ENCODE measurements at regions not wholly inside any gene's neighbourhood (a gene's known extent, or its start where the extent isn't known, plus 50 kb on each side); places are given as distances from the start of the nearest gene placed in this dataset.

DNA sequence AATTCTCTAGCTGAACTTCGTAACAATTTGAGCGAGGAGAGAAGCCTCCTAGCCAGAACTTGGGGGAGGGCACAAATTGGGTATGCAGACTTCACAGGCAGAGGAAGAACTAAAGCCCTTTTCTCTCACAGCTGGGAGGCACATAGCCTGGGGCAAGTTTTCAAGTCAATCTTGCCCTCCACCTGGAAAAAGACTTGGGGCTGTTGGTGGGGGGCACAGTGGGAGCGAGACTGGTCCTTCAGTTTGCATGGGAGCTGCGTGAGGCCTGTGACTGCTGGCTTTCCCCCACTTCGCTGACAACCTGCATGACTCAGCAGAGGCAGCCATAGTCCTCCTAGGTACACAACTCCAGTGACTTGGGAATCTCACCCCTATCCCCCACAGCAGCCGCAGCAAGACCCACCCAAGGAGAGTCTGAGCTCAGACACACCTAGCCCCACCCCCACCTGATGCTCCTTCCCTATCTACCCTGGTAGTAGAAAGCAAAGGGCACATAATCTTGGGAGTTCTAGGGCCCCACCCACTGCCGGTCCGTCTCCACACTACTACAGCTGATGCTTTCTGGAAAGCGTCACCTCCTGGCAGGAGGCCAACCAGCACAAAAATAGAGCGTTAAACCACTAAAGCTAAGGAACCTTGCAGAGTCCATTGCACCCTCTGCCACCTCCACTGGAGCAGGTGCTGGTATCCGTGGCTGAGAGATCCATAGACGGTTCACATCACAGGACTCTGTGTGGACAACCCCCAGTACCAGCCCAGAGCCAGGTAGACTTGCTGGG is 160.8 kb downstream of the CBLL2 start:
- ATAC-seq (ENCODE audit: low FRiP score) (no peak), DNase-seq (peak in 1 of 2 donors; percentile 49)
- no peaks in the 10 kb centered on the region for H3K4me1 ChIP-seq (ENCODE audit: control insufficient read depth in 1 of 2, insufficient read depth in 2 of 2, low read length in 2 of 2)
- H3K9me3 ChIP-seq (ENCODE audit: control insufficient read depth, low read length) = no peaks in the 10 kb centered on the region
- H3K27me3 ChIP-seq (ENCODE audit: control insufficient read depth in 1 of 2, insufficient read depth in 2 of 2, low read length in 1 of 2) = peaks cover 0 to 2% of the 10 kb centered on the region in 2 donors
- no peaks in the 10 kb centered on the region for H3K36me3 ChIP-seq (ENCODE audit: control insufficient read depth in 1 of 2, insufficient read depth in 2 of 2, low read length in 1 of 2)
- H3K27ac ChIP-seq (ENCODE audit: low read depth in 1 of 2, low read length in 2 of 2) = no peak overlapping the region
- no peak overlapping the region for H3K4me3 ChIP-seq (ENCODE audit: low read length in 2 of 2)
- intact Hi-C loops (cut with DNase I) = no loop called here
- 47 to 50% methylated on average over 12 of the region's 12 CpGs for WGBS, 2 donors

DNA sequence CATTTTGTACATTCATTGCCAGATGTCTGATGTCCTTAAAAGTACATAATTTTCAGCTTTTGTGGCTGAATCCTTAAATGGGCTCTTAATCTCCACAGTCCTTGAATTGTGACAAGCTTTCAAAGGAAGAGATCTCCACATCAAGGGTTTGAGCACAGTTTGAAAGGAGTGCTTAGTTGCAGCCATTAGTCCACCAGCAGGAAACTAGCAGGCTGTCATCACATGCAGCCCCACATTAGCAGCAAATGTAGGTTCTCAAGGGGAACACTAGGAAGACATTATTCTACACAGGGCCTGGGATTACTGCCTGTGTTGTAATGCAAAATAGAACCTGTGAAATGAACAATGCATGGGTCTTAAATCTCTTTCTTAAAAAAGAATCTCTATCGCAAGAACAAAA is 173.2 kb downstream of the CBLL2 start:
- Histone ChIP-seq H3K36me3 (ENCODE audit: control insufficient read depth in 1 of 2, insufficient read depth in 2 of 2, low read length in 1 of 2) (no peaks in the 10 kb centered on the region), H3K27ac (ENCODE audit: low read depth in 1 of 2, low read length in 2 of 2) (no peak overlapping the region), H3K4me1 (ENCODE audit: control insufficient read depth in 1 of 2, insufficient read depth in 2 of 2, low read length in 2 of 2) (no peaks in the 10 kb centered on the region), H3K9me3 (ENCODE audit: control insufficient read depth, low read length) (no peaks in the 10 kb centered on the region), H3K4me3 (ENCODE audit: low read length in 2 of 2) (no peak overlapping the region), H3K27me3 (ENCODE audit: control insufficient read depth in 1 of 2, insufficient read depth in 2 of 2, low read length in 1 of 2) (no peaks in the 10 kb centered on the region)
- intact Hi-C loops (cut with DNase I) = no loop called here
- DNase-seq = no peak
- no peak for ATAC-seq (ENCODE audit: low FRiP score)
- 79 to 89% methylated on average over 1 of the region's 1 CpG for WGBS, 2 donors

DNA sequence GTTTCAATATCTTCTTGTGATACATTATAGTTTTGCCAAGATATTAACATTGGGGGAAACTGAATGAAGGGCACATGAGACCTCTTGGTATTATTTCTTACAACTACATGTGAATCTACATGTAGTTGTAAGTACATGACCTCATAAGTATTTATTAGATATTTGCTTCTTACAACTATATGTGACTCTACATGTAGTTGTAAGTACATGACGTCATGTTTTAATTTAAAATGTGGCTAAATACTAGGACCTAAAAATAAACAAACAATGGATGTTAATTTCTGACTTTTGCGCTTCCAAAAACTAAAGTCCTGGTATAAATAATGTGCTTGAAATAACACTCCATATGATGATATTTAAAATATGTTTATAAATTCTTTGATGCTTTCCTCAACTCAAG is 190.2 kb downstream of the CBLL2 start:
- WGBS, 2 donors = 79 to 97% methylated on average over 2 of the region's 2 CpGs
- Histone ChIP-seq H3K27ac (ENCODE audit: low read depth in 1 of 2, low read length in 2 of 2) (no peak overlapping the region), H3K27me3 (ENCODE audit: control insufficient read depth in 1 of 2, insufficient read depth in 2 of 2, low read length in 1 of 2) (no peaks in the 10 kb centered on the region), H3K4me1 (ENCODE audit: control insufficient read depth in 1 of 2, insufficient read depth in 2 of 2, low read length in 2 of 2) (no peaks in the 10 kb centered on the region), H3K36me3 (ENCODE audit: control insufficient read depth in 1 of 2, insufficient read depth in 2 of 2, low read length in 1 of 2) (no peaks in the 10 kb centered on the region), H3K9me3 (ENCODE audit: control insufficient read depth, low read length) (no peaks in the 10 kb centered on the region), H3K4me3 (ENCODE audit: low read length in 2 of 2) (no peak overlapping the region)
- intact Hi-C loops (cut with DNase I) = no loop called here
- no peak for ATAC-seq (ENCODE audit: low FRiP score)
- no peak for DNase-seq

DNA sequence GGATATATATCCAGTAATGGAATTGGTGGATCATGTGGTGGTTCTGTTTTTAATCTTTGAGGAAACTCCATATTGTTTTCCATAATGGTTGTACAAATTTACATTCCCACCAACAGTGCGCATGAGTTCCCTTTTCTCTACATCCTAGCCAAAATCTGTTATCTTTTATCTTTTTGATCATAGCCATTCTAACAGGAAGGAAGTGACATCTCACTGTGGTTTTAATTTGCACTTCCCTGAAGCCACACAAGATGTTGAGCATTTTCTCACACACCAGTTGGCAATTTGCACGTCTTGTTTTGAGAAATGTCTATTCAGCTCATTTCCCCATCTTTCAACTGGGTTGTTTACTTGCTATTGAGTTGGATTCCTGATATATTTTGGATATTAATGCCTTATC is 194.9 kb downstream of the CBLL2 start:
- H3K27ac ChIP-seq (ENCODE audit: low read depth in 1 of 2, low read length in 2 of 2) = no peak overlapping the region
- 72 to 82% methylated on average over 2 of the region's 2 CpGs for WGBS, 2 donors
- H3K4me1 ChIP-seq (ENCODE audit: control insufficient read depth in 1 of 2, insufficient read depth in 2 of 2, low read length in 2 of 2) = no peaks in the 10 kb centered on the region
- no peak overlapping the region for H3K4me3 ChIP-seq (ENCODE audit: low read length in 2 of 2)
- no peaks in the 10 kb centered on the region for H3K36me3 ChIP-seq (ENCODE audit: control insufficient read depth in 1 of 2, insufficient read depth in 2 of 2, low read length in 1 of 2)
- intact Hi-C loops (cut with DNase I) = no loop called here
- no peaks in the 10 kb centered on the region for H3K27me3 ChIP-seq (ENCODE audit: control insufficient read depth in 1 of 2, insufficient read depth in 2 of 2, low read length in 1 of 2)
- ATAC-seq (ENCODE audit: low FRiP score) (no peak), DNase-seq (no peak)
- H3K9me3 ChIP-seq (ENCODE audit: control insufficient read depth, low read length) = peaks cover 1% of the 10 kb centered on the region

DNA sequence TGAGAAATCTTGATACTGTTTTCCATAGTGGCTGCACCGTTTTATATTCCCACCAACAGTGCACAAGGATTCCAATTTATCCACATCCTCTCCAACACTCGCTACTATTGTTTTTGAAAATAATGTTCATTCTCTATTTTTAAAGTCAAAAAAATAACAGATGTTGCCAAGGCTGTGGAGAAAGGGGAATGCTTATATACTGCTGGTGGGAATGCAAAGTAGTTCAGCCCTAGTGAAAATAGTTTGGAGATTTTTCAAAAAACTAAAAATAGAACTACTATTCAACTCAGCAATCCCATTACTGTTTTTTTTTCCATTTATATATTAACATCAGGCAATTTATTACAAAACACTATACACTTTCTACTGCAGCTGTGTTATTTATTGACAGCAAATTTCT is 208.7 kb downstream of the CBLL2 start:
- DNase-seq (no peak), ATAC-seq (ENCODE audit: low FRiP score) (no peak)
- no peaks in the 10 kb centered on the region for H3K36me3 ChIP-seq (ENCODE audit: control insufficient read depth in 1 of 2, insufficient read depth in 2 of 2, low read length in 1 of 2)
- intact Hi-C loops (cut with DNase I) = no loop called here
- no peaks in the 10 kb centered on the region for H3K4me1 ChIP-seq (ENCODE audit: control insufficient read depth in 1 of 2, insufficient read depth in 2 of 2, low read length in 2 of 2)
- H3K9me3 ChIP-seq (ENCODE audit: control insufficient read depth, low read length) = no peaks in the 10 kb centered on the region
- no peaks in the 10 kb centered on the region for H3K27me3 ChIP-seq (ENCODE audit: control insufficient read depth in 1 of 2, insufficient read depth in 2 of 2, low read length in 1 of 2)
- no peak overlapping the region for H3K27ac ChIP-seq (ENCODE audit: low read depth in 1 of 2, low read length in 2 of 2)
- H3K4me3 ChIP-seq (ENCODE audit: low read length in 2 of 2) = no peak overlapping the region
- 4 to 8% methylated on average over 2 of the region's 2 CpGs for WGBS, 2 donors

DNA sequence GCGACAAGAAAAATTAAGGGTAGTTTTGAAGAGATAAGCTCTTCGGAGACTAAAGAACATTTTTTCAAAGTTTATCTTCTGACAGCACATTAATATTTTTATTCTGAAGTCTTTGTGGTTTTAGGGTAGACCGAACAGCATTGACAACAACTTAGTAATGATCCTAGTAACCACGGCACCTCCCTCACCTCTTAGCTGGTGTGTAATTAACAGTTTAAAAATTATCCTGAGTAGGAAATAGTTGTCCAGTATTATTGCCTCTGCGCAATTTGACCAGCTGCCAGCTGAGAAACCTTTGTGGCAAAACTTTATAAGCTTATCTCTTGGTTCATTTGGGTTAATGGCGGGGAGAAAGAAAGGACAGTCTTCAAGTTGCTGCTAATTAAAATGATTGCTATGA is 213.6 kb downstream of the CBLL2 start:
- ATAC-seq (ENCODE audit: low FRiP score) = no peak
- H3K27ac ChIP-seq (ENCODE audit: low read depth in 1 of 2, low read length in 2 of 2) = no peak overlapping the region
- WGBS, 2 donors = 35 to 53% methylated on average over 6 of the region's 6 CpGs
- intact Hi-C loops (cut with DNase I) = no loop called here
- DNase-seq = no peak
- H3K27me3 ChIP-seq (ENCODE audit: control insufficient read depth in 1 of 2, insufficient read depth in 2 of 2, low read length in 1 of 2) = no peaks in the 10 kb centered on the region
- H3K9me3 ChIP-seq (ENCODE audit: control insufficient read depth, low read length) = no peaks in the 10 kb centered on the region
- H3K4me3 ChIP-seq (ENCODE audit: low read length in 2 of 2) = no peak overlapping the region
- H3K4me1 ChIP-seq (ENCODE audit: control insufficient read depth in 1 of 2, insufficient read depth in 2 of 2, low read length in 2 of 2) = no peaks in the 10 kb centered on the region
- no peaks in the 10 kb centered on the region for H3K36me3 ChIP-seq (ENCODE audit: control insufficient read depth in 1 of 2, insufficient read depth in 2 of 2, low read length in 1 of 2)

DNA sequence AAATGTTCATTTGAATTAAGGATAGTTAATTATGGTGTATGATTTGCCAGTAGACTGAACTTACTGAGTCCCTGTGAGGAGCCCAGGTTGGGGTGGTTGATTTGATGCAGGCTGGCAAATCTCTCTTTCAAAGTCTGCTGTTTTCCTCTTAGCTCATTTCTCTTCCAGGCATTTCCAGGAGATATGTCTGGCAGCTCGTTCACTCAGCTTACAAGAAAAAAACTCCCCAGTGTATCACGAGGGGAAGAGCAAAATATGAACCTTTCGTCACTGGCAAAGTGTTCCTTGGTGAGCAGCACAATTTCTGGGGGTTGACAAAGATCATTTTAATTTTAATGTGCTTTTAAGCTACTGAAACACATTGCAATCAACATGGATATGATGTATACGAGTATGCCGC is 244.2 kb downstream of the CBLL2 start:
- no peaks in the 10 kb centered on the region for H3K27me3 ChIP-seq (ENCODE audit: control insufficient read depth in 1 of 2, insufficient read depth in 2 of 2, low read length in 1 of 2)
- H3K36me3 ChIP-seq (ENCODE audit: control insufficient read depth in 1 of 2, insufficient read depth in 2 of 2, low read length in 1 of 2) = no peaks in the 10 kb centered on the region
- ATAC-seq (ENCODE audit: low FRiP score) = no peak
- H3K9me3 ChIP-seq (ENCODE audit: control insufficient read depth, low read length) = no peaks in the 10 kb centered on the region
- H3K4me3 ChIP-seq (ENCODE audit: low read length in 2 of 2) = no peak overlapping the region
- no peak for DNase-seq
- WGBS, 2 donors = 38 to 74% methylated on average over 5 of the region's 5 CpGs
- H3K27ac ChIP-seq (ENCODE audit: low read depth in 1 of 2, low read length in 2 of 2) = no peak overlapping the region
- H3K4me1 ChIP-seq (ENCODE audit: control insufficient read depth in 1 of 2, insufficient read depth in 2 of 2, low read length in 2 of 2) = no peaks in the 10 kb centered on the region
- intact Hi-C loops (cut with DNase I) = no loop called here

DNA sequence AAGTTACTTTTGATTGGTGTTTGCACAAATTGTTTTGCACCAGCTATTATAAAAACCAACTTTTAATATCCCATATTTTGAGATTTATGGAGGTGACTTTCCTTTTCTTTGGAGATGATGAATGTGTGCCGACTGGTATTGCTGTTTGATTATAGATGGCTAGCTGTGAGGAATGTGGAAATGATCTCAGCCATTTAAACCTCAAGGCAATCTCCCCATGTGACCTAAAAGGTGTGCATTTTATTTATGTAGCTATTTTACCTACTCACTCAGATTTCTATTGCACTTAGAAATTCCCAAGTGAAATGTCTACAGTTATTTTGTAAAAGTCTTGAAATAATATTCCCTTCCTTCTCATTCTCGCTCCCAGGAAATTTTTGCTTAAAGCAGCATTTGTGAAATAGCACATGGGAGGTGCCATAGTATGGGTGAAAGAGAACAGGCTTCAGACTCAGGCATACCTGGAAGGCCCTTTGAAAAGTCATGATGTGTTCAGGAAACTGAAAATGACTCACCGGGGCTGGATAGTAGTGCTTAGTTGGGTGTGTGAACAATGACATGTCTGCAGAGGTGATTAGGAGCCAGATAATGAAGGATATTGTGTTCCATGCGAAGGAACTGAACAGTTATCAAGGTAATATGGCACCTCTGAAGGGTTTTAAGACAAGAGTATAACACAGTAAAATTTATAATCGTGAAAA is 247.6 kb downstream of the CBLL2 start:
- intact Hi-C loops (cut with DNase I) = no loop called here
- WGBS, 2 donors = 61 to 78% methylated on average over 5 of the region's 5 CpGs

DNA sequence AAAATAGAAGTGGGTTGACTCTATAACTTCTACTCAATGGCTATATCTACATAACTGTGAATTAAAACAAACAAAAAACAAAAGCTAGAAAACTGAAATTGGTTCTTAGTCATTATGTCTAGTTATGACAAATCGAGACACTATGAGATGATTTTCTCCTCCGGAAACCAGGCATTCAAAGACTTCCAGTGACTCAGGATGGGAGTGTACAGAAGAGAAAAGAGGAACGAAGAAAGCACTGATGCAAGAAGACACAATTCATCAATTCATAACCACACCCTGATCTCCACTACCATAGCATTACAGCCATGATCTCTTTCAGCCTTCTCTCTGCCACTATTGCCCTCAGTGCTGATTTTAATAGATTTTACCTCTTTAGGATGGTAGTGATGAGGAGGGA is 253.6 kb downstream of the CBLL2 start:
- Histone ChIP-seq H3K9me3 (ENCODE audit: control insufficient read depth, low read length) (peaks cover 2% of the 10 kb centered on the region), H3K36me3 (ENCODE audit: control insufficient read depth in 1 of 2, insufficient read depth in 2 of 2, low read length in 1 of 2) (no peaks in the 10 kb centered on the region), H3K27me3 (ENCODE audit: control insufficient read depth in 1 of 2, insufficient read depth in 2 of 2, low read length in 1 of 2) (no peaks in the 10 kb centered on the region), H3K4me3 (ENCODE audit: low read length in 2 of 2) (no peak overlapping the region), H3K27ac (ENCODE audit: low read depth in 1 of 2, low read length in 2 of 2) (no peak overlapping the region), H3K4me1 (ENCODE audit: control insufficient read depth in 1 of 2, insufficient read depth in 2 of 2, low read length in 2 of 2) (no peaks in the 10 kb centered on the region)
- 83 to 86% methylated on average over 3 of the region's 3 CpGs for WGBS, 2 donors
- DNase-seq (no peak), ATAC-seq (ENCODE audit: low FRiP score) (no peak)
- intact Hi-C loops (cut with DNase I) = no loop called here

More for the DNA sequence above, 247.6 kb downstream of the CBLL2 start:
- Histone ChIP-seq H3K27me3 (ENCODE audit: control insufficient read depth in 1 of 2, insufficient read depth in 2 of 2, low read length in 1 of 2) (no peaks in the 10 kb centered on the region), H3K9me3 (ENCODE audit: control insufficient read depth, low read length) (peaks cover 2% of the 10 kb centered on the region), H3K4me1 (ENCODE audit: control insufficient read depth in 1 of 2, insufficient read depth in 2 of 2, low read length in 2 of 2) (no peaks in the 10 kb centered on the region), H3K4me3 (ENCODE audit: low read length in 2 of 2) (no peak overlapping the region), H3K36me3 (ENCODE audit: control insufficient read depth in 1 of 2, insufficient read depth in 2 of 2, low read length in 1 of 2) (no peaks in the 10 kb centered on the region), H3K27ac (ENCODE audit: low read depth in 1 of 2, low read length in 2 of 2) (no peak overlapping the region)
- DNase-seq = no peak
- ATAC-seq (ENCODE audit: low FRiP score) = no peak
